EL (cell line): ENCODE measurements at regions not wholly inside any gene's neighbourhood (a gene's known extent, or its start where the extent isn't known, plus 50 kb on each side); places are given as distances from the start of the nearest gene placed in this dataset.

Experiments used
- DNase-seq: peaks from one replicate; pipeline ENCODE4 v3.0.0-alpha.2; 2016

GRCh38 chr1:198472997-198473396 lies 67.5 kb downstream of the ATP6V1G3 start:
- DNase-seq: no peak

- DNase-seq: no peak
Measured at GRCh38 chr1:198472119-198472518, 68.4 kb downstream of the ATP6V1G3 start.

- DNase-seq: peak; percentile 38
Measured at GRCh38 chr1:198467907-198468306, 72.6 kb downstream of the ATP6V1G3 start.

GRCh38 chr1:198467342-198467741 lies 73.1 kb downstream of the ATP6V1G3 start:
- DNase-seq: no peak

GRCh38 chr1:198465201-198466144 lies 75.0 kb downstream of the ATP6V1G3 start:
- peak; percentile 77 for DNase-seq

GRCh38 chr1:198463709-198464108 lies 76.8 kb downstream of the ATP6V1G3 start:
- DNase-seq: no peak

GRCh38 chr1:198462365-198463019 lies 78.0 kb downstream of the ATP6V1G3 start:
- DNase-seq: peak; percentile 80

- DNase-seq: no peak
Measured at GRCh38 chr1:198455966-198456365, 84.5 kb downstream of the ATP6V1G3 start.

- peak; percentile 61 for DNase-seq
Measured at GRCh38 chr1:198449727-198450433, 90.6 kb downstream of the ATP6V1G3 start.

GRCh38 chr1:198449261-198449660 lies 91.2 kb downstream of the ATP6V1G3 start:
- no peak for DNase-seq

- no peak for DNase-seq
Measured at GRCh38 chr1:198447468-198447867, 93.0 kb downstream of the ATP6V1G3 start.

GRCh38 chr1:198445872-198446271 lies 94.6 kb downstream of the ATP6V1G3 start:
- no peak for DNase-seq

GRCh38 chr1:198444792-198445191 lies 95.7 kb downstream of the ATP6V1G3 start:
- DNase-seq: peak; percentile 82

- DNase-seq: peak; percentile 93
Measured at GRCh38 chr1:198443365-198444233, 96.9 kb downstream of the ATP6V1G3 start.

GRCh38 chr1:198440842-198441241 lies 99.6 kb downstream of the ATP6V1G3 start:
- DNase-seq: no peak

- DNase-seq: peak; percentile 10
Measured at GRCh38 chr1:198437332-198437731, 103.1 kb downstream of the ATP6V1G3 start.

GRCh38 chr1:198436276-198436675 lies 104.2 kb downstream of the ATP6V1G3 start:
- no peak for DNase-seq

GRCh38 chr1:198435056-198435455 lies 105.4 kb downstream of the ATP6V1G3 start:
- no peak for DNase-seq

- no peak for DNase-seq
Measured at GRCh38 chr1:198424441-198424840, 116.0 kb downstream of the ATP6V1G3 start.

GRCh38 chr1:198423673-198424072 lies 116.8 kb downstream of the ATP6V1G3 start:
- no peak for DNase-seq

- DNase-seq: no peak
Measured at GRCh38 chr1:198417039-198417438, 123.4 kb downstream of the ATP6V1G3 start.

- DNase-seq: peak; percentile 37
Measured at GRCh38 chr1:198416296-198416695, 124.2 kb downstream of the ATP6V1G3 start.
